GM20000 (cell line): ENCODE measurements at regions not wholly inside any gene's neighbourhood (a gene's known extent, or its start where the extent isn't known, plus 50 kb on each side); places are given as distances from the start of the nearest gene placed in this dataset.

Experiments used
- DNase-seq: peaks from one replicate; pipeline ENCODE4 v3.0.0; 2012; ENCODE audit warnings: low spot score
- TF ChIP-seq, protein P1 (sequence below): IDR thresholded peaks from 2 replicates; pipeline ENCODE4 v1.5.1; 2012; ENCODE audit warnings: mild to moderate bottlenecking, control low read depth; ENCODE audit errors: extremely low read depth, missing control alignments

DNA sequence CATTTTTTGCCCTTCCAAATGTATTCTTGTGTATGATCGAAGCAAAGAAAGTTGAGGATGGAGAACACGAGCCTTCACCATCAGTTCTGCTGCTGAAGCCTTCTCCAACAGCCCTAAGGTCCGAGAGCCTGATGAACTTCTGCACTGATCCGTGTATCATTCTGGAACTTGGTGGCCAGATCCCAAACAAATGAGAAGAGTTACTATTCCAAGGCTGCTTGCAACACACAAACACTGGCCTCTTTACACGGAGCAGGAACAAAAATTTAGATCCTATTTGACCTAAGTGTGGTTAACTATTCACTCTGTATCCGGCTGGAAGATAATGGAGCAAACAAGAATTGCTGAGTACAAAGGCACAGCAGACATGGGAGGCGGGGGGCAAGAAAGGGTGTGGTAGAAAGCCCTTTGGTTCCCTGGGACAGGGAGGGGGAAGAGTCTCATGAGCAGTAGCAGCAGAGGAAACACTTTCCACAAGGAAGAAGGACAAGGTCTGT is 282.9 kb downstream of the SOX9 start:
- DNase-seq: no peak
- TF ChIP-seq, protein P1, sequence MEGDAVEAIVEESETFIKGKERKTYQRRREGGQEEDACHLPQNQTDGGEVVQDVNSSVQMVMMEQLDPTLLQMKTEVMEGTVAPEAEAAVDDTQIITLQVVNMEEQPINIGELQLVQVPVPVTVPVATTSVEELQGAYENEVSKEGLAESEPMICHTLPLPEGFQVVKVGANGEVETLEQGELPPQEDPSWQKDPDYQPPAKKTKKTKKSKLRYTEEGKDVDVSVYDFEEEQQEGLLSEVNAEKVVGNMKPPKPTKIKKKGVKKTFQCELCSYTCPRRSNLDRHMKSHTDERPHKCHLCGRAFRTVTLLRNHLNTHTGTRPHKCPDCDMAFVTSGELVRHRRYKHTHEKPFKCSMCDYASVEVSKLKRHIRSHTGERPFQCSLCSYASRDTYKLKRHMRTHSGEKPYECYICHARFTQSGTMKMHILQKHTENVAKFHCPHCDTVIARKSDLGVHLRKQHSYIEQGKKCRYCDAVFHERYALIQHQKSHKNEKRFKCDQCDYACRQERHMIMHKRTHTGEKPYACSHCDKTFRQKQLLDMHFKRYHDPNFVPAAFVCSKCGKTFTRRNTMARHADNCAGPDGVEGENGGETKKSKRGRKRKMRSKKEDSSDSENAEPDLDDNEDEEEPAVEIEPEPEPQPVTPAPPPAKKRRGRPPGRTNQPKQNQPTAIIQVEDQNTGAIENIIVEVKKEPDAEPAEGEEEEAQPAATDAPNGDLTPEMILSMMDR: no peak

DNA sequence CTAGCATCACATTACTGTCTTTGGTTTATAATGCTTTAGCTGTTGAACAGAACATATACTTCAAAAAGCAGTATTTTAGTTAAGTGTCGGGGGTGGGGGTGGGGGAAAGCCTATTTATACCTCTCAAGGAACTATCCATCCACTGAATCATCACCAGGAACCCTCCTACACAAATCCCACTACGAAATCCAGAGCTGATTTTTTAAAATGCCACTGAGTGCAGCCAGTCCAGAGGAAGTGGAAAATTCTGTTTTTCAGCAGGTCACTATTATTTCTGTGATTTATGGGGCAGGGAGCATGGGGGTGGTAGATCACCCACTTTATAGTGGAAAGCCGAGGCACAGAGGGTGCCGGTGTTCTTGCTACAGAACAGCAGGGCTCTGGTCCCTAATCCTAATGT is 284.1 kb downstream of the SOX9 start:
- no peak for DNase-seq
- TF ChIP-seq, protein P1: no peak

DNA sequence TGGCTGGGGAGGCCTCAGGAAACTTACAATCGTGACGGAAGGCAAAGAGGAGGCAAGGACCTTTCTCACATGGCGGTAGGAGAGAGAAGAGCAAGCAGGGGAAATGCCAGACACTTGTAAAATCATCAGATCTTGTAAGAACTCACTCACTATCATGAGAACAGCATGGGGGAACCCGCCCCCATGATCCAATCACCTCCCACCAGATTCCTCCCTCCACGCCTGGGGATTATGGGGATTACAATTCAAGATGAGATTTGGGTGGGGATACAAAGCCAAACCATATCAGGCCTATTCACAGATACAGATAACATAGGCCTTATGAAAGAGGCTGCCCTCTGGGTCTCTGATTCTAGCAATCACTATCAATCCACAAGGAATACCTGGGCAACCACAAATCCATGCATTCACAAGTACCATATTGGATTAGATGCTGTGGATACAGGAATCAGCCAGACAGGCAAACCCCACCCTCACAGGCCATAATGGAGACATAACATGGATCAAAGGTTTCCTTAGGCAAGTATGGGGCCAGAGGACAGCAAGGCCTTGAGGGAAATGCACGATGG is 284.9 kb downstream of the SOX9 start:
- no peak for DNase-seq
- TF ChIP-seq, protein P1: no peak

DNA sequence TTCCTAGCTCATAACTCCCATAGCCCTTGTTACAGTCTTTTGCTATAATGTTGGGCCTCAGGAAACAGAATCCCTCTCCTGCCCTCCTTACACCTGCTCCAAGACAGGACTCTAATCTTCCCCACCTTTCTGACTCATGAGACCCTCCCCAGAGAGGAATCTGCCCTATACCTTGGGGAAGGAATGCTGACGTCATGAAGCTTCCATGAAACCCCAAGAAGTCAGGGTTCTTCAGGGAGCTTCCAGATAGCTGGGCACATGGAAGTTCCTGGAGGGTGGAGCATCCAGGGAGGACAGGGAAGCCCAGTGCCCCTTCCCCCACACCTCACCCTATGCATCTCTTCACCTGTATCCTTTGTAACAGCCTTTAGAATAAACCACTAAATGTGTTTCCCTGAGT is 285.7 kb downstream of the SOX9 start:
- DNase-seq: no peak
- TF ChIP-seq, protein P1: no peak

DNA sequence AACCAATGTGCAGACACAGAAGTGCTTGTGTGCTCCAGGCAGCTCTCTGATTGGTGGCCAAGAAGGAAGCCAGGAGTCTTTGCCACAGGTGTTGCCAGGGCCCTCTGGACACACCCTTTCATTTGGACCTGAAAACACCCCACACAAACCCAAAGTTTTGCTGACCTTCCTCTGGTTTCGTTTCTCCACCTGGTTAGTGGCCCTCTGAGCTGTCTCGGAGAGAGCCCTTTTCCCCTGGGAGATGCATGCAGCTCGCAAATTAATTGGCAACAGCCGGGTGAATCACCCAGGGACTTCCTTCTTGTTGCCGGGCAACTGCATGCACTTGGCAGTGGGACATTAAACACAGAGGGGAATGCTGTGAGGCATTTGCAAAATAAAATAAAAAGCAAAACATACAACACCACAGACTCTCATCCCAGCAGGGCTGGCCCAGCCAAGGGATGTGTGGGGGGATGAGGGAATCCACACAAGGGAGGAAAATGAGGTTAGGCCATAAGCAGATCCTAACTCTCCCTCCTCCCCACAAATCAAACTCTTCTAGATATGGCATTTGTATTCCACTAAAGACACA is 286.6 kb downstream of the SOX9 start:
- DNase-seq: peak; percentile 63
- TF ChIP-seq, protein P1: no peak

DNA sequence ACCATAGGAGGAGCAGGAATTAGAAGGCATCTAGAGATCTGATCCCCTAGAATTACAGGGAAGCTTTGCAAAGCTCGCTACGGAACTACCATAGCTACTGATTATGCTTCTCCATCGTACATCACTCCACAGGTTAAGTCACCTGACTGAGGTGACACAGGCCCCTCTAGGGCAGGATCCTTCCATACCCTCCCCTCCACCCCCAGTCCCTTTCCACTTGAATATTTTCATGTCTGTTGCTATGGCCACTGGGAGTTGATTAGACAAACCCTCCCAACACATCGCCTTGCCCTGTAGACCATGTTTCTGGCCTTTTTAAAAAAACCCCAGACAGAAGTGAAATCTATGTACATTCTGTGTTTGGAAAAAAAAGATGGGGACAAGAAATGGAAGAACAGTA is 287.1 kb downstream of the SOX9 start:
- TF ChIP-seq, protein P1: no peak
- DNase-seq: no peak

DNA sequence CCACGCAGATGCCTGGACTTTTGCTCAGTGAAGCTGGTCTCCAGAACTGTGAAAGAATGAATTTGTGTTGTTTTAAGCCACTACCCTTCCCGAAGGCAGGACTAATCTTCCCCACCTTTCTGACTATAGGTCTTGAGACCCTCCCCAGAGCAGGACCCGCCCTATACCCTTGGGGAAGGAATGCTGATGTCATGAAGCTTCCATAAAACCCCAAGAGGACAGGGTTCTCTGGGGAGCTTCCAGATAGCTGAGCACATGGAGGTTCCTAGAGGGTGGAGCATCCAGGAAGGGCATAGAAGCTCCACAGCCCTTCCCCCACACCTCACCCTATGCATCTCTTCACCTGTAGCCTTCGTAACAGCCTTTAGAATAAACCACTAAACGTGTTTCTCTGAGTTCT is 287.8 kb downstream of the SOX9 start:
- no peak for DNase-seq
- TF ChIP-seq, protein P1: no peak
